ENCODE measurements at regions not wholly inside any gene's neighbourhood (a gene's known extent, or its start where the extent isn't known, plus 50 kb on each side); places are given as distances from the start of the nearest gene placed in this dataset.
A peak's percentile ranks its signal among the peaks of the same experiment; 100 is the strongest.

- peak; percentile 23 to 37 for DNase-seq (ENCODE audit: low read depth in 2 of 2)
Measured at GRCh38 chr14:32254952-32255679, 52.0 kb upstream of the RNU6-8 start.

- DNase-seq (ENCODE audit: low read depth in 2 of 2) = no peak
Measured at GRCh38 chr14:32255789-32256188, 52.7 kb upstream of the RNU6-8 start.

DNA sequence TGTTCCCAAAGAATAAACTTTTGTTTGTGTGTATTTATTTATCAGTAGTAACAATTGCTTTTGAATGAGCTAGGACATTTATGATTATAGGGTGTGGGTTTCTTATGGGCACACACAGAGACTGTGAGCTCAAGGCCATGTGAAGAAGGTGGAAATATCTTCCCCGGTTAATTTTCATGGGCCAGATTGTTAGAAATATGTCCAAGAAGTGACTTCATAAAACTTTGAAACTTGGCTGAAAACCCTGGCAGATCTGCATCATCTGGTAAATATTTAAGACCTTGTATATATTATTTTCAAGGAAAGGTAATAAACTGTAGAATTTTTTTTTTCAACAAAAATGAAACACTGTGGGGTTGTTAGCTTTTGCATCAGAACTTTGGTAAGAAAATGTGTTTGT, 53.5 kb upstream of the RNU6-8 start:
- DNase-seq (ENCODE audit: low read depth in 2 of 2) = no peak

DNA sequence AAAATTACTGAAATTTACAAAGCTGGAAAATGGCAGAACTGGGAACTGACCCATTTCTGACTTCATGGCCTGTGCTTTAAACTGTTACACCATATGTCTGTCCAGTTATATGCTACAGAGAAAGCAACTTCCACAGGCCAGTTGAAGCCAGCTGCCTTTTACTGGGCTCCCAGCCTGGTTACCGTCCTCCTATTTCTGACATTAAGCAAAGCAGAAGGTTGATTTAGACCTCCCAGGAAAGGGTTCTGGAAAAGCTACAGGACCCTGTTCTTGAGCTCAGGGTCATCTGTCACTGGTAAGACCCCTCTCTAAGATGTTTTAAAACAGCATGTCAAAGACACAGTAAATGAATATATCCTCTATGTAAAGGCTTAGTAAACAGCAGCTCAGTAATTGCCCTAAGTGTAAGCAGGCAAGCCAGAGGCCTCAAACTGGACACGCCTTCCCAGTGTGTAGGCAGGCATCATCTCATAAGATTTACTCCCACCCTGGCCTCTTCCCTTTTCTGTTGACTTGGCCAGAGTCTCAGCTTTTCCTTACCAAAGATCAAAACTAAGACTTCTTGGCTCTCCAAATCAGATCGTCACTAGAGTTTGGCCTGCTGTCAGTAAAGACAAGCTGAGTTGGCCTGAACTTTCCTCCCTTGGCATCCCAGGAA, 55.4 kb upstream of the RNU6-8 start:
- DNase-seq (ENCODE audit: low read depth in 2 of 2) = no peak

GRCh38 chr14:32259368-32260013, 56.4 kb upstream of the RNU6-8 start:
- no peak for DNase-seq (ENCODE audit: low read depth in 2 of 2)

GRCh38 chr14:32263939-32264567, 61.0 kb upstream of the RNU6-8 start:
- DNase-seq (ENCODE audit: low read depth in 2 of 2) = no peak

- DNase-seq (ENCODE audit: low read depth in 2 of 2) = no peak
Measured at GRCh38 chr14:32265584-32265983, 62.5 kb upstream of the RNU6-8 start.

DNA sequence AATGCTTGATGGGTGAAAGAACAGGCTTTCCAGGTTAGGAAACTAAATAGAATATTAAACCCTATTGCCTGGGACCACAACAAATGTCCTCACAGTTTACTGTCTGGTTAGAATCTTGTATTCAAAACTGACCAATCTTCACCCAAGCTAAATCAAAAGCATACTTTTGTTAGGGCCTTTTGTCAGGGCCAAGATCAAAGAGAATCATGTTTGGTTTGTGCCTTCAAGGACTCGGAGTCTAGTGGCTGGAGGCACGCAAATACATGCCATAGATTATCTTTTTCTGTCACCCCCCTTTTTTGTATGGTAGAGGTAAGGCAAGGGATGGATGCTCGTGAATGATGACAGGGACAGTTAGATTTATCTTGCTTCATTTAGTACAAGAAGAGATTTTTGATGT, 51.1 kb upstream of the AKAP6 start:
- no peak for DNase-seq (ENCODE audit: low read depth in 2 of 2)

Data from stimulated activated CD4-positive, alpha-beta T cell treated with anti-CD3 and anti-CD28 coated beads, Interleukin-1b, Interleukin-23, amount 100 ng/mL, for 4 hours (primary cell).